Stimulated activated CD8-positive, alpha-beta memory T cell treated with anti-CD3 and anti-CD28 coated beads, Interleukin-7, amount 100 ng/mL, for 24 hours (primary cell): ENCODE measurements at regions not wholly inside any gene's neighbourhood (a gene's known extent, or its start where the extent isn't known, plus 50 kb on each side); places are given as distances from the start of the nearest gene placed in this dataset.
"Not testable (repeated sequence)": the region's sequence is repeated elsewhere in the genome, so short reads cannot be mapped to it uniquely, and the experiment has no call there.

Experiments used
- DNase-seq: peaks from one replicate; pipeline ENCODE4 v3.0.0-alpha.2; 2020; ENCODE audit warnings: low read depth

GRCh38 chrX:140164391-140164790, 199.1 kb upstream of the CXorf66 start:
- no peak for DNase-seq

GRCh38 chrX:140163371-140164159, 198.2 kb upstream of the CXorf66 start:
- DNase-seq, result no peak

- no peak for DNase-seq
Measured at GRCh38 chrX:140157611-140158010, 192.3 kb upstream of the CXorf66 start.

- no peak for DNase-seq
Measured at GRCh38 chrX:140157143-140157542, 191.8 kb upstream of the CXorf66 start.

GRCh38 chrX:140151316-140151715, 186.0 kb upstream of the CXorf66 start:
- no peak for DNase-seq

- no peak for DNase-seq
Measured at GRCh38 chrX:140149761-140150160, 184.4 kb upstream of the CXorf66 start.

- no peak for DNase-seq
Measured at GRCh38 chrX:140141444-140142029, 176.2 kb upstream of the CXorf66 start.

- DNase-seq, result not testable (repeated sequence)
Measured at GRCh38 chrX:140138492-140138891, 173.2 kb upstream of the CXorf66 start.

GRCh38 chrX:140138065-140138464, 172.7 kb upstream of the CXorf66 start:
- DNase-seq, result not testable (repeated sequence)

GRCh38 chrX:140132937-140133336, 167.6 kb upstream of the CXorf66 start:
- no peak for DNase-seq

GRCh38 chrX:140123446-140123845, 158.1 kb upstream of the CXorf66 start:
- no peak for DNase-seq

- not testable (repeated sequence) for DNase-seq
Measured at GRCh38 chrX:140114059-140114458, 148.7 kb upstream of the CXorf66 start.

- DNase-seq, result no peak
Measured at GRCh38 chrX:140110081-140110650, 144.8 kb upstream of the CXorf66 start.

GRCh38 chrX:140104760-140105159, 139.4 kb upstream of the CXorf66 start:
- no peak for DNase-seq

- no peak for DNase-seq
Measured at GRCh38 chrX:140099221-140099620, 133.9 kb upstream of the CXorf66 start.

GRCh38 chrX:140092121-140092520, 126.8 kb upstream of the CXorf66 start:
- DNase-seq, result no peak

- no peak for DNase-seq
Measured at GRCh38 chrX:140091125-140091886, 126.0 kb upstream of the CXorf66 start.

GRCh38 chrX:140090800-140091124, 125.4 kb upstream of the CXorf66 start:
- no peak for DNase-seq

- no peak for DNase-seq
Measured at GRCh38 chrX:140088438-140088837, 123.1 kb upstream of the CXorf66 start.

GRCh38 chrX:140087875-140088274, 122.6 kb upstream of the CXorf66 start:
- DNase-seq, result no peak

GRCh38 chrX:140086691-140087090, 121.4 kb upstream of the CXorf66 start:
- DNase-seq, result no peak

GRCh38 chrX:140074851-140075250, 109.5 kb upstream of the CXorf66 start:
- not testable (repeated sequence) for DNase-seq

GRCh38 chrX:140071037-140071436, 105.7 kb upstream of the CXorf66 start:
- no peak for DNase-seq
